GM18519 (cell line): ENCODE measurements at regions not wholly inside any gene's neighbourhood (a gene's known extent, or its start where the extent isn't known, plus 50 kb on each side); places are given as distances from the start of the nearest gene placed in this dataset.
"Not testable (repeated sequence)": the region's sequence is repeated elsewhere in the genome, so short reads cannot be mapped to it uniquely, and the experiment has no call there.

Experiments
- ATAC-seq: cut with Tn5 transposase; IDR thresholded peaks from one replicate; pipeline ENCODE4 v1.9.1; 2021; ENCODE audit warnings: mild to moderate bottlenecking, moderate library complexity; ENCODE audit not compliant: unreplicated experiment, low FRiP score

GRCh38 chr10:53233749-53234148, 461.2 kb upstream of the MBL2 start:
- ATAC-seq, result no peak

GRCh38 chr10:53230651-53231050, 458.1 kb upstream of the MBL2 start:
- ATAC-seq, result no peak

GRCh38 chr10:53223851-53224250, 451.3 kb upstream of the MBL2 start:
- no peak for ATAC-seq

GRCh38 chr10:53222806-53223205, 450.2 kb upstream of the MBL2 start:
- ATAC-seq, result no peak

- ATAC-seq, result no peak
Measured at GRCh38 chr10:53209944-53210611, 437.5 kb upstream of the MBL2 start.

- no peak for ATAC-seq
Measured at GRCh38 chr10:53183733-53184132, 411.1 kb upstream of the MBL2 start.

- no peak for ATAC-seq
Measured at GRCh38 chr10:53177468-53177867, 404.9 kb upstream of the MBL2 start.

- no peak for ATAC-seq
Measured at GRCh38 chr10:53166325-53166724, 393.7 kb upstream of the MBL2 start.

- no peak for ATAC-seq
Measured at GRCh38 chr10:53162856-53163255, 390.3 kb upstream of the MBL2 start.

GRCh38 chr10:53161231-53161630, 388.6 kb upstream of the MBL2 start:
- no peak for ATAC-seq

- ATAC-seq, result not testable (repeated sequence)
Measured at GRCh38 chr10:53155674-53156073, 383.1 kb upstream of the MBL2 start.

- no peak for ATAC-seq
Measured at GRCh38 chr10:53153831-53154230, 381.2 kb upstream of the MBL2 start.

GRCh38 chr10:53140506-53140905, 367.9 kb upstream of the MBL2 start:
- no peak for ATAC-seq

- no peak for ATAC-seq
Measured at GRCh38 chr10:53135897-53136253, 363.3 kb upstream of the MBL2 start.

- ATAC-seq, result no peak
Measured at GRCh38 chr10:53135213-53135896, 362.8 kb upstream of the MBL2 start.

- ATAC-seq, result no peak
Measured at GRCh38 chr10:53134050-53134449, 361.5 kb upstream of the MBL2 start.

- ATAC-seq, result no peak
Measured at GRCh38 chr10:53130337-53130736, 357.8 kb upstream of the MBL2 start.

- ATAC-seq, result no peak
Measured at GRCh38 chr10:53127686-53128085, 355.1 kb upstream of the MBL2 start.

- ATAC-seq, result no peak
Measured at GRCh38 chr10:53123311-53123710, 350.7 kb upstream of the MBL2 start.

GRCh38 chr10:53122281-53122680, 349.7 kb upstream of the MBL2 start:
- ATAC-seq, result no peak

GRCh38 chr10:53115660-53116059, 343.1 kb upstream of the MBL2 start:
- ATAC-seq, result no peak

GRCh38 chr10:53111529-53111928, 338.9 kb upstream of the MBL2 start:
- ATAC-seq, result no peak
